Ishikawa (cell line): ENCODE measurements at regions not wholly inside any gene's neighbourhood (a gene's known extent, or its start where the extent isn't known, plus 50 kb on each side); places are given as distances from the start of the nearest gene placed in this dataset.

Source experiments
- CEBPB ChIP-seq: IDR thresholded peaks from 2 replicates; pipeline ENCODE4 v1.6.1; 2012
- CREB1 ChIP-seq: IDR thresholded peaks from 2 replicates; pipeline ENCODE4 v1.6.1; 2012; ENCODE audit warnings: low read depth
- EGR1 ChIP-seq: IDR thresholded peaks from 2 replicates; pipeline ENCODE4 v1.6.1; 2012
- EP300 ChIP-seq: IDR thresholded peaks from 2 replicates; pipeline ENCODE4 v1.6.1; 2012; ENCODE audit warnings: borderline replicate concordance
- FOXM1 ChIP-seq: IDR thresholded peaks from 2 replicates; pipeline ENCODE4 v1.6.1; 2012; ENCODE audit warnings: low read depth, borderline replicate concordance
- RAD21 ChIP-seq: IDR thresholded peaks from 2 replicates; pipeline ENCODE4 v1.6.1; 2012; ENCODE audit warnings: low read depth
- REST ChIP-seq: IDR thresholded peaks from 2 replicates; pipeline ENCODE4 v1.6.1; 2012; ENCODE audit warnings: low read depth, mild to moderate bottlenecking
- TAF1 ChIP-seq: IDR thresholded peaks from 2 replicates; pipeline ENCODE4 v1.6.1; 2012; ENCODE audit warnings: low read depth, mild to moderate bottlenecking
- TEAD4 ChIP-seq: IDR thresholded peaks from 2 replicates; pipeline ENCODE4 v1.6.1; 2012
- USF1 ChIP-seq: IDR thresholded peaks from 2 replicates; pipeline ENCODE4 v1.6.1; 2012
- ZBTB7A ChIP-seq: IDR thresholded peaks from 2 replicates; pipeline ENCODE4 v1.6.1; 2012; ENCODE audit warnings: low read depth
- TF ChIP-seq, protein P1 (sequence below): IDR thresholded peaks from 2 replicates; pipeline ENCODE4 v1.6.1; 2012

DNA sequence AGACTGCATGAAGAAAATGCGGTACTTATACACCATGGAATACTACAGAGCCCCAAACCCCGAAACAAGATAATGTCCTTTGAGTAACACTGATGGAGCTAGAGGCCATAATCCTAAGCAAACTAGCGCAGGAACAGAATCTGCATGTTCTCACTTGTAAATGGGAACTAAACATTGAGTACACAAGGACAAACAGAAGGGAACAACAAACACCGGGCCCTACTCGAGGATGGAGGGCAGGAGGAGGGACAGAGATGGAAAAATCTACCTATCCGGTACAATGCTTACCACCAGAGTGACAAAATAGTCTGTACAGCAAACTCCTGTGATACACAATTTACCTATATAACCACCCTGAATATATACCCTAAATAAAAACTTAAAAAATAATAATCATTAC is 507.9 kb downstream of the IPMK start:
- TF ChIP-seq EGR1 (no peak), FOXM1 (no peak), EP300 (no peak), CREB1 (no peak), CEBPB (no peak), TEAD4 (no peak), REST (no peak), RAD21 (no peak), TAF1 (no peak), ZBTB7A (no peak), USF1 (no peak)
- TF ChIP-seq, protein P1, sequence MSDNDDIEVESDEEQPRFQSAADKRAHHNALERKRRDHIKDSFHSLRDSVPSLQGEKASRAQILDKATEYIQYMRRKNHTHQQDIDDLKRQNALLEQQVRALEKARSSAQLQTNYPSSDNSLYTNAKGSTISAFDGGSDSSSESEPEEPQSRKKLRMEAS, result no peak
